Activated CD8-positive, alpha-beta T cell treated with anti-CD3 and anti-CD28 coated beads, Interleukin-2, amount 10 ng/mL, durations not matched to agents 7 days and 5 days (primary cell): ENCODE measurements at regions not wholly inside any gene's neighbourhood (a gene's known extent, or its start where the extent isn't known, plus 50 kb on each side); places are given as distances from the start of the nearest gene placed in this dataset.
A peak's percentile ranks its signal among the peaks of the same experiment; 100 is the strongest.

ENCODE experiments used
- ATAC-seq: fragments of 150-1000 bp; cut with Tn5 transposase; one replicate; pipeline ENCODE4 v1.10.0; 2021; ENCODE audit warnings: moderate library complexity
- CTCF ChIA-PET: fragments of 350-600 bp; sonication (Branson Sonifier 250); formaldehyde crosslinking; loops from one replicate; lab custom pipeline; 2021; ENCODE audit warnings: antibody characterized with exemption; lab: Charles Lee
- POLR2A ChIA-PET: fragments of 350-600 bp; sonication (Branson Sonifier 250); formaldehyde crosslinking; loops from one replicate; lab custom pipeline; 2021; ENCODE audit warnings: antibody characterized with exemption; lab: Charles Lee
- DNase-seq: peaks from one replicate; pipeline ENCODE4 v3.0.0-alpha.2; 2020
- H3K27ac Mint-ChIP-seq: one replicate; pipeline ENCODE4 v1.8.0; 2021; ENCODE audit warnings: mild to moderate bottlenecking, mixed read lengths
- H3K27me3 Mint-ChIP-seq: one replicate; pipeline ENCODE4 v1.8.0; 2021; ENCODE audit warnings: low read depth, mixed read lengths
- H3K36me3 Mint-ChIP-seq: one replicate; pipeline ENCODE4 v1.8.0; 2021; ENCODE audit warnings: low read depth, mixed read lengths
- H3K4me1 Mint-ChIP-seq: one replicate; pipeline ENCODE4 v1.8.0; 2021; ENCODE audit warnings: low read depth, mixed read lengths
- H3K4me3 Mint-ChIP-seq: one replicate; pipeline ENCODE4 v1.8.0; 2021; ENCODE audit warnings: mild to moderate bottlenecking, mixed read lengths
- H3K9me3 Mint-ChIP-seq: one replicate; pipeline ENCODE4 v1.8.0; 2022; ENCODE audit warnings: mixed read lengths; ENCODE audit not compliant: insufficient read depth

DNA sequence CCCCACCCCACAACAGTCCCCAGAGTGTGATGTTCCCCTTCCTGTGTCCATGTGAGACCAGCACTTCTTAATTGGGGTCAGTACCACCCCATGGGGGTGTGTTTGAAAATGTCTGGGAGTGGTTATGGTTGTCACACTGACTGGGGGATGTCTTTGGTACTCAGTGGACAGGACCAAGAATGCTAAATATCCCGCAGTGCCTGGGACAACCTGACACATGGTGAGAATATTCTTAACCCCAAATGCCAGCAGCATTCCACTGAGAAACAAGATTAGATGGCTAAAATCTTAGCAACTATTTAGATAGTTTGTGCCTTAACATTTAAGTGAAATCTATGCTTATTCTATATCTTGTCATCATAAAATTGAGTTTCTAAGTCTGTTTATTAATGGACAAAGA is 177.5 kb upstream of the ZBED5 start:
- Mint-ChIP-seq H3K9me3 (no peaks in the 10 kb centered on the region), H3K27me3 (peaks cover 6% of the 10 kb centered on the region), H3K4me1 (peaks cover 2% of the 10 kb centered on the region), H3K27ac (no peak overlapping the region), H3K36me3 (no peaks in the 10 kb centered on the region), H3K4me3 (no peak overlapping the region)
- ATAC-seq (no peak), DNase-seq (no peak)
- ChIA-PET POLR2A (no interaction called here), CTCF (interaction anchor here (0.7 to 5.3 kb wide), 9 partner anchors 9 to 752 kb away, joined by 3 to 75 read pairs (median 5); no protein-coding TSS in a partner anchor)

GRCh38 chr11:11034476-11034875 is 176.6 kb upstream of the ZBED5 start:
- Mint-ChIP-seq H3K4me1 (peaks cover 2% of the 10 kb centered on the region), H3K27ac (no peak overlapping the region), H3K27me3 (peaks cover 10% of the 10 kb centered on the region), H3K36me3 (no peaks in the 10 kb centered on the region), H3K4me3 (no peak overlapping the region), H3K9me3 (no peaks in the 10 kb centered on the region)
- no peak for DNase-seq
- ChIA-PET POLR2A (no interaction called here), CTCF (interaction anchor here (1.3 to 5.3 kb wide), 3 partner anchors 14 to 753 kb away, joined by 3 to 75 read pairs (median 4); no protein-coding TSS in a partner anchor)
- ATAC-seq = no peak

DNA sequence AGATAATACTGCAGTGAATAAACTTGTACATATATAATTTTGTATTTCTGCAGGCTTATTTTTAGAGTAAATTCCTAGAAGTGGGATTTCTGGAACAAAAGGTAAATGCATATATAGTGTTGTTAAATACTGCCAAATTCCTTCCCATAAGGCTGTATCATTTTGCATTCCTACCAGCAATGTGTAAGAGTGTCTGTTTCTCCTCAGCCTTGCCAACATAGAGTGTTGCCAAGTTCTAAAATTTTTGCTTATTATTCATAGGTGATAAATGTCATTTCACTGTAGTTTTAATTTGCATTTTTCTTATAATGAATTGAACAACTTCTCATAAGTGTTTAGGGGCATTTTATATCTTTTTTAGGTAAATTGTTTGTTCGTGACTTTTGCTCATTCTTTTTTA is 174.2 kb upstream of the ZBED5 start:
- ATAC-seq (no peak), DNase-seq (no peak)
- peaks cover 17% of the 10 kb centered on the region for H3K27me3 Mint-ChIP-seq
- H3K4me3 Mint-ChIP-seq = no peak overlapping the region
- H3K4me1 Mint-ChIP-seq = no peaks in the 10 kb centered on the region
- H3K9me3 Mint-ChIP-seq = no peaks in the 10 kb centered on the region
- ChIA-PET CTCF (no interaction called here), POLR2A (no interaction called here)
- H3K36me3 Mint-ChIP-seq = no peaks in the 10 kb centered on the region
- H3K27ac Mint-ChIP-seq = no peak overlapping the region

DNA sequence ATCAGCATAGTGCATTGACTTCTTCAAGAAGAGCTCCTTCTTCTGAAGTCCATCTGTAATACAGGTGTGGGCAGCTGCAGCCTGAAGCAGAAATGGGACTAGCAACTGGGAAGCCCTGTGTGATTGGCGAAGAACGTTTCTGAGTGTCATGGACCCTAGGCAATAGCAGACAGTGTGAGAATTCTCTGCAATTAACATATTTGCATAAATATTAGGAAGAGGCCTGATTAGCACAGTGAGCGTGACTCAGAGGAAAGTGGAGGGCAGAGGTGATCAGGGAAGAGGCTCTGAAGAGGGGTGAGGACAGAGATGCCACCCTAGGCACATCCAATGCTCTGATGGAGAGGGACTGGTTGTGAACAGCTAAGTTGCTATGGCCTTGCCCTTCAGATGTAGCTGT is 171.2 kb upstream of the ZBED5 start:
- Mint-ChIP-seq H3K27ac (no peak overlapping the region), H3K36me3 (no peaks in the 10 kb centered on the region), H3K9me3 (no peaks in the 10 kb centered on the region), H3K4me3 (no peak overlapping the region), H3K4me1 (no peaks in the 10 kb centered on the region), H3K27me3 (peaks cover 19% of the 10 kb centered on the region)
- no peak for ATAC-seq
- POLR2A ChIA-PET = interaction anchor here (1.7 kb wide), 1 partner anchor 240 kb away, joined by 4 read pairs; no protein-coding TSS in a partner anchor
- no peak for DNase-seq
- CTCF ChIA-PET = interaction anchor here (0.6 to 5.1 kb wide), 19 partner anchors 10 to 762 kb away, joined by 3 to 55 read pairs (median 8); no protein-coding TSS in a partner anchor

GRCh38 chr11:11028017-11028692 is 170.3 kb upstream of the ZBED5 start:
- CTCF ChIA-PET = interaction anchor here (0.5 to 5.1 kb wide), 68 partner anchors 11 to 1016 kb away, joined by 3 to 55 read pairs (median 4); partner anchors contain the start of genes EIF4G2 and GALNT18
- ATAC-seq (peak; percentile 91), DNase-seq (peak; percentile 84)
- Mint-ChIP-seq H3K27me3 (peaks cover 19% of the 10 kb centered on the region), H3K9me3 (no peaks in the 10 kb centered on the region), H3K27ac (no peak overlapping the region), H3K4me1 (no peaks in the 10 kb centered on the region), H3K36me3 (no peaks in the 10 kb centered on the region), H3K4me3 (no peak overlapping the region)
- POLR2A ChIA-PET = interaction anchor here (1.1 to 1.7 kb wide), 3 partner anchors 10 to 239 kb away, joined by 3 to 4 read pairs (median 4); no protein-coding TSS in a partner anchor

GRCh38 chr11:11027288-11027687 is 169.4 kb upstream of the ZBED5 start:
- Mint-ChIP-seq H3K27ac (no peak overlapping the region), H3K4me3 (no peak overlapping the region), H3K9me3 (no peaks in the 10 kb centered on the region), H3K4me1 (no peaks in the 10 kb centered on the region), H3K27me3 (peaks cover 22% of the 10 kb centered on the region), H3K36me3 (no peaks in the 10 kb centered on the region)
- CTCF ChIA-PET = interaction anchor here (0.9 to 5.1 kb wide), 49 partner anchors 12 to 1017 kb away, joined by 3 to 55 read pairs (median 4); partner anchors contain the start of genes EIF4G2 and GALNT18
- ATAC-seq = no peak
- no peak for DNase-seq
- POLR2A ChIA-PET = interaction anchor here (1.5 to 1.7 kb wide), 2 partner anchors 130 to 238 kb away, joined by 4 read pairs; no protein-coding TSS in a partner anchor

DNA sequence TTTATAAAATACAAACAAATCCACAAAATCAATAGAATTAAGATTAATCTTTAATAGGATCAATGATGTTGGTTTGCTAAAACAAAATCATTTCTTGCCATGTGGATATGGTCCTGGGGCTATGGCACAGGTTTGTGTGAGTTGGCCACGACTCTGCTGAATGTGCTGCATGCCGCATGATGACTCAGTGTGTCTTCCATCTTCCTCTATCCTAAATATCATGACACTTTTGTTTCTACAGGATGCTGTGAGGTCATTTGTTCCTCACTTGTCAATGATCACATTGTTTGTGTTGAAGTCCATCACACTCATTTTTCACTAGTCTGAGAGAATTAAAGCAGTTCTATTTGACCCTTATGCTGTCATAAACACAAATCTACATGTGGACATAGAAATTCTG is 167.2 kb upstream of the ZBED5 start:
- ChIA-PET CTCF (interaction anchor here (3.0 kb wide), 2 partner anchors 90 to 233 kb away, joined by 38 to 41 read pairs; no protein-coding TSS in a partner anchor), POLR2A (no interaction called here)
- no peaks in the 10 kb centered on the region for H3K36me3 Mint-ChIP-seq
- no peak overlapping the region for H3K27ac Mint-ChIP-seq
- DNase-seq (no peak), ATAC-seq (no peak)
- no peak overlapping the region for H3K4me3 Mint-ChIP-seq
- peaks cover 28% of the 10 kb centered on the region for H3K27me3 Mint-ChIP-seq
- no peaks in the 10 kb centered on the region for H3K9me3 Mint-ChIP-seq
- no peaks in the 10 kb centered on the region for H3K4me1 Mint-ChIP-seq

- no peaks in the 10 kb centered on the region for H3K4me1 Mint-ChIP-seq
- CTCF ChIA-PET = interaction anchor here (1.4 to 3.0 kb wide), 11 partner anchors 15 to 252 kb away, joined by 4 to 44 read pairs (median 9); no protein-coding TSS in a partner anchor
- H3K27ac Mint-ChIP-seq = no peak overlapping the region
- no peaks in the 10 kb centered on the region for H3K36me3 Mint-ChIP-seq
- H3K4me3 Mint-ChIP-seq = no peak overlapping the region
- peaks cover 18% of the 10 kb centered on the region for H3K27me3 Mint-ChIP-seq
- POLR2A ChIA-PET = no interaction called here
- no peak for ATAC-seq
- H3K9me3 Mint-ChIP-seq = no peaks in the 10 kb centered on the region
- peak; percentile 43 for DNase-seq
Measured at GRCh38 chr11:11022125-11022730, 164.4 kb upstream of the ZBED5 start.

- Mint-ChIP-seq H3K4me1 (no peaks in the 10 kb centered on the region), H3K36me3 (no peaks in the 10 kb centered on the region), H3K27ac (no peak overlapping the region), H3K4me3 (no peak overlapping the region), H3K27me3 (peaks cover 18% of the 10 kb centered on the region), H3K9me3 (no peaks in the 10 kb centered on the region)
- ChIA-PET POLR2A (no interaction called here), CTCF (interaction anchor here (0.7 to 2.2 kb wide), 14 partner anchors 10 to 252 kb away, joined by 3 to 44 read pairs (median 5); no protein-coding TSS in a partner anchor)
- DNase-seq (no peak), ATAC-seq (no peak)
Measured at GRCh38 chr11:11021563-11021962, 163.7 kb upstream of the ZBED5 start.

- no peaks in the 10 kb centered on the region for H3K4me1 Mint-ChIP-seq
- ATAC-seq (no peak), DNase-seq (no peak)
- no peaks in the 10 kb centered on the region for H3K9me3 Mint-ChIP-seq
- H3K27ac Mint-ChIP-seq = no peak overlapping the region
- CTCF ChIA-PET = interaction anchor here (0.7 to 2.2 kb wide), 15 partner anchors 9 to 251 kb away, joined by 3 to 44 read pairs (median 4); no protein-coding TSS in a partner anchor
- H3K36me3 Mint-ChIP-seq = no peaks in the 10 kb centered on the region
- H3K27me3 Mint-ChIP-seq = peaks cover 20% of the 10 kb centered on the region
- H3K4me3 Mint-ChIP-seq = no peak overlapping the region
- POLR2A ChIA-PET = interaction anchor here (0.7 kb wide), 1 partner anchor 228 kb away, joined by 3 read pairs; no protein-coding TSS in a partner anchor
Measured at GRCh38 chr11:11020747-11021149, 162.9 kb upstream of the ZBED5 start.

GRCh38 chr11:11020219-11020726 is 162.4 kb upstream of the ZBED5 start:
- ATAC-seq = no peak

More at GRCh38 chr11:11020219-11020726, 162.4 kb upstream of the ZBED5 start:
- ChIA-PET POLR2A (interaction anchor here (0.7 kb wide), 1 partner anchor 227 kb away, joined by 3 read pairs; no protein-coding TSS in a partner anchor), CTCF (interaction anchor here (0.7 to 2.2 kb wide), 11 partner anchors 9 to 249 kb away, joined by 3 to 44 read pairs (median 4); no protein-coding TSS in a partner anchor)
- Mint-ChIP-seq H3K9me3 (no peaks in the 10 kb centered on the region), H3K36me3 (no peaks in the 10 kb centered on the region), H3K4me3 (no peak overlapping the region), H3K27me3 (peaks cover 18% of the 10 kb centered on the region), H3K27ac (no peak overlapping the region), H3K4me1 (no peaks in the 10 kb centered on the region)
- DNase-seq = no peak
